ENCODE measurements at regions not wholly inside any gene's neighbourhood (a gene's known extent, or its start where the extent isn't known, plus 50 kb on each side); places are given as distances from the start of the nearest gene placed in this dataset.

- Histone ChIP-seq H3K27ac (ENCODE audit: low read depth, low read length, severe bottlenecking) (no peak overlapping the region), H3K9me3 (ENCODE audit: control insufficient read depth, low read length) (peaks cover 9% of the 10 kb centered on the region), H3K36me3 (ENCODE audit: control insufficient read depth, insufficient read depth, low read length) (no peaks in the 10 kb centered on the region), H3K4me3 (ENCODE audit: extremely low read depth, insufficient read depth, low read length, poor library complexity, severe bottlenecking) (no peak overlapping the region), H3K4me1 (ENCODE audit: control insufficient read depth, insufficient read depth, low read length, poor library complexity, severe bottlenecking) (peaks cover 31% of the 10 kb centered on the region)
- 100% methylated on average over 1 of the region's 4 CpGs; no CpG with 5 or more reads in 1 of the 2 experiments for WGBS, 2 experiments (ENCODE audit: insufficient coverage in 2 of 2)
Measured at GRCh38 chr2:215658635-215659305, 222.9 kb upstream of the FN1 start.

GRCh38 chr2:215657844-215658243 is 222.0 kb upstream of the FN1 start:
- Histone ChIP-seq H3K4me3 (ENCODE audit: extremely low read depth, insufficient read depth, low read length, poor library complexity, severe bottlenecking) (no peak overlapping the region), H3K4me1 (ENCODE audit: control insufficient read depth, insufficient read depth, low read length, poor library complexity, severe bottlenecking) (peaks cover 22% of the 10 kb centered on the region), H3K36me3 (ENCODE audit: control insufficient read depth, insufficient read depth, low read length) (no peaks in the 10 kb centered on the region), H3K27ac (ENCODE audit: low read depth, low read length, severe bottlenecking) (peak overlapping the region; percentile 54), H3K9me3 (ENCODE audit: control insufficient read depth, low read length) (peaks cover 9% of the 10 kb centered on the region)
- WGBS, 2 experiments (ENCODE audit: insufficient coverage in 2 of 2), result 54 to 67% methylated on average over 3 to 4 of the region's 5 CpGs

- Histone ChIP-seq H3K4me3 (ENCODE audit: extremely low read depth, insufficient read depth, low read length, poor library complexity, severe bottlenecking) (no peak overlapping the region), H3K36me3 (ENCODE audit: control insufficient read depth, insufficient read depth, low read length) (no peaks in the 10 kb centered on the region), H3K27ac (ENCODE audit: low read depth, low read length, severe bottlenecking) (no peak overlapping the region), H3K9me3 (ENCODE audit: control insufficient read depth, low read length) (peaks cover 1% of the 10 kb centered on the region), H3K4me1 (ENCODE audit: control insufficient read depth, insufficient read depth, low read length, poor library complexity, severe bottlenecking) (peaks cover 12% of the 10 kb centered on the region)
- 81 to 100% methylated on average over 3 of the region's 7 CpGs for WGBS, 2 experiments (ENCODE audit: insufficient coverage in 2 of 2)
Measured at GRCh38 chr2:215654148-215654819, 218.4 kb upstream of the FN1 start.

DNA sequence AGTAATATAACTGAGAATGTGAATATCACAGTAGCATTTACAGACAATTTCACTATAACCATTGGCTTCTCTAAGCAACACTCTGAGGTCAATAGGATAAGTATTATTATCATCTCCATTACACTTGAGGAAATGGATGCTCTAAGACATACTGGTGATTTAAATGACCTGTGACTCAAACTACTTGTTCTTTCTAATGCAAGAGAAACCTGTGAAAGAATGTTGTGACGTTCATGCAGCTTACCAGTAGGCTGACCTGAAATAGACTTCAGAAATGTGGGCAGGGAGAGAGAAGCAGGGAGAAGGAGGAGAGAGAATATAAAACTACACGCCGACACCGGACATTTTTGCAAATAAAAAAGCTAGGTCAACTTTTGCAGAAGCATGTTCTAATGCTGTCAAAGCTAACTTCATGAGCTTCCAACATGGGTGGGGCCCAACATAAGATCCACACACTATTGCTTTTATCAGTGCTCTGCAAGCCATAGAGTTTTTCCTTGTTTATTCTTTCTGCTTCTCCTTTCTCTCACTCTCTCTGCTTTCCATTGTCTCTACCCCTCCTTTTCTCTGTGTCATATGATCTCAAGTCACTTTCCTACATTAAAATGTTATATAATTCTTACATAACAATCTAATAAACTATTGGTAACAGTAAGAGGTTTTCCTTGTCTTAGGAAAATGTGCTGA is 217.6 kb upstream of the FN1 start:
- Histone ChIP-seq H3K9me3 (ENCODE audit: control insufficient read depth, low read length) (no peaks in the 10 kb centered on the region), H3K36me3 (ENCODE audit: control insufficient read depth, insufficient read depth, low read length) (no peaks in the 10 kb centered on the region), H3K4me3 (ENCODE audit: extremely low read depth, insufficient read depth, low read length, poor library complexity, severe bottlenecking) (no peak overlapping the region), H3K4me1 (ENCODE audit: control insufficient read depth, insufficient read depth, low read length, poor library complexity, severe bottlenecking) (peaks cover 12% of the 10 kb centered on the region), H3K27ac (ENCODE audit: low read depth, low read length, severe bottlenecking) (no peak overlapping the region)
- WGBS, 2 experiments (ENCODE audit: insufficient coverage in 2 of 2), result 51 to 56% methylated on average over 2 to 3 of the region's 4 CpGs

DNA sequence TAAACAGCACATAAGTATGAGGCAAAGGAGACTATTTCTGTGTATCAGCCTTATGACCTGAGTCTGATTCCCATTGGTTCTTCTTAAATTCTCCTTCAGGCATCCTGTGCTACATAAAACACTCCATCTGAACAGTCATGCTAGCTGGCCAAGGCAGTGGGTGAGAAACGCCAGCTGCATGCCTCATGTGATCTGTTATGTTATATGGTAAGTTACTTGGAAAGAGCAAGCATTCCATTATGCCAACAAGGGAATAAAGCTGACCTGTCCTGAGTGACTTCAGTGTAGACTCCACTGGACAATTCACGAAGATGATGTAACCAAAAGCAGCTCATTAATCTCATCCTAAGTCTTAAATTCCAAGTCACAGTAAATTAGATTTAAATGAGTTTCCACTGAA is 216.5 kb upstream of the FN1 start:
- no peaks in the 10 kb centered on the region for H3K36me3 ChIP-seq (ENCODE audit: control insufficient read depth, insufficient read depth, low read length)
- WGBS, 2 experiments (ENCODE audit: insufficient coverage in 2 of 2), result 100% methylated on average over 1 of the region's 2 CpGs; no CpG with 5 or more reads in 1 of the 2 experiments
- peaks cover 7% of the 10 kb centered on the region for H3K4me1 ChIP-seq (ENCODE audit: control insufficient read depth, insufficient read depth, low read length, poor library complexity, severe bottlenecking)
- H3K27ac ChIP-seq (ENCODE audit: low read depth, low read length, severe bottlenecking), result no peak overlapping the region
- H3K9me3 ChIP-seq (ENCODE audit: control insufficient read depth, low read length), result no peaks in the 10 kb centered on the region
- H3K4me3 ChIP-seq (ENCODE audit: extremely low read depth, insufficient read depth, low read length, poor library complexity, severe bottlenecking), result no peak overlapping the region

DNA sequence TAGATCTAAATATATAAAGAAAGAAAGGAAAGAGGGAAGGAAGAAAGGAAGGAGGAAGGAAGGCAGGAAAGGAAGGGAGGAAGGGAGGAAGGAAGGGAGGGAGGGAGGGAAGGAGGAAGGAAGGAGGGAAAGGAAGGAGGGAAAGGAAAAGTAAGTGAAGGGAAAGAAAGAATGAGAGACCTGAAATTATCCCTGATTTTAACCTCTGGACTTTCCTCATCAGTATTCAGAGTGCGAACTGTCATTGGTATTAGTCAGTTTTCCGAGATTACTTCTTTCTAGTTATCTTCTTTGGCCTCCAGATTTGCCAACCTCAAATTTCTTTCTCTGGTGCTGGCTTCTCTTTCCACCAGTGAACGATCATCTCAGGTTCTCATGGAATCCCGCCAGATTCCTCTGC is 215.5 kb upstream of the FN1 start:
- Histone ChIP-seq H3K4me1 (ENCODE audit: control insufficient read depth, insufficient read depth, low read length, poor library complexity, severe bottlenecking) (peaks cover 6% of the 10 kb centered on the region), H3K27ac (ENCODE audit: low read depth, low read length, severe bottlenecking) (no peak overlapping the region), H3K9me3 (ENCODE audit: control insufficient read depth, low read length) (no peaks in the 10 kb centered on the region), H3K36me3 (ENCODE audit: control insufficient read depth, insufficient read depth, low read length) (no peaks in the 10 kb centered on the region), H3K4me3 (ENCODE audit: extremely low read depth, insufficient read depth, low read length, poor library complexity, severe bottlenecking) (no peak overlapping the region)
- 96 to 99% methylated on average over 4 of the region's 4 CpGs for WGBS, 2 experiments (ENCODE audit: insufficient coverage in 2 of 2)

- no peak overlapping the region for H3K4me3 ChIP-seq (ENCODE audit: extremely low read depth, insufficient read depth, low read length, poor library complexity, severe bottlenecking)
- no peaks in the 10 kb centered on the region for H3K36me3 ChIP-seq (ENCODE audit: control insufficient read depth, insufficient read depth, low read length)
- WGBS, 2 experiments (ENCODE audit: insufficient coverage in 2 of 2), result 92% methylated on average over 5 of the region's 7 CpGs
- H3K4me1 ChIP-seq (ENCODE audit: control insufficient read depth, insufficient read depth, low read length, poor library complexity, severe bottlenecking), result no peaks in the 10 kb centered on the region
- peaks cover 4% of the 10 kb centered on the region for H3K9me3 ChIP-seq (ENCODE audit: control insufficient read depth, low read length)
- no peak overlapping the region for H3K27ac ChIP-seq (ENCODE audit: low read depth, low read length, severe bottlenecking)
Measured at GRCh38 chr2:215644233-215644897, 208.5 kb upstream of the FN1 start.

DNA sequence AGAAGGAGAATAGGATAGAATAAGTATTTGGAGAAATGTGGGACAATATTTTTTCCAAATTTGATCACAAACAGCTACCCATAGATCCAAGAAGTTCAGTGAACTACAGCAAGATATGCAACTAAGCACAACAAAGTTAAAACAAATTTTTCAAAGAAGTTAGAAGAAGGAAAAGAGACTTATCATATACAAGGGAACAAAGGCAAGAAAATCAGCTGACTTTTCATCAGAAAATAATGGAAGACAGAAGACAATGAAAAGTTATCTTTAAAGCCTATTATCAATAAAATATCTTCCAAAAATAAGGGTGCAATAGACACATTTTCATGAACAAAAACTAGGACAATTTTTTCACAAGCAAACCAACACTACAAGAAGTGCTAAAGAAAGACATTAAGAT is 202.8 kb upstream of the FN1 start:
- H3K4me1 ChIP-seq (ENCODE audit: control insufficient read depth, insufficient read depth, low read length, poor library complexity, severe bottlenecking), result peaks cover 4% of the 10 kb centered on the region
- H3K9me3 ChIP-seq (ENCODE audit: control insufficient read depth, low read length), result peaks cover 14% of the 10 kb centered on the region
- H3K4me3 ChIP-seq (ENCODE audit: extremely low read depth, insufficient read depth, low read length, poor library complexity, severe bottlenecking), result no peak overlapping the region
- no peaks in the 10 kb centered on the region for H3K36me3 ChIP-seq (ENCODE audit: control insufficient read depth, insufficient read depth, low read length)
- no peak overlapping the region for H3K27ac ChIP-seq (ENCODE audit: low read depth, low read length, severe bottlenecking)

DNA sequence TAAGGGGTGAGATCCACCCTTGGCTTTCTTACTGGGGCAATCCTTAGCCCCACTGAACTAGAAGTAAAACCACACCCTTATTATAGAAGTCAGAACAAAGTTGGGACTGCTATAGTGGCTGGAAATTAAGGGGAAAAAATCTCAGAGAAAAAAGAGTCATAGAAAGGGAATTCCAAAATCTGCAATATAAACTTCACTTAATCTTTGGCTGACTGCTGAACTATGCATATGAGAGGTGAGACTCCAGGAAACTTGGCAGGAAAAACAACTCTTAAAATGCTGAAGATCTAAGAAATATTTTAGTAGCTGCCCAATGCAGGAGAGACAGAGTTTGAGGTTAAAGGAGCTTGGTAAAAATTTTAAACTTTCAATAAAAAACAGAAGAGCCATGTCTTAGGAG is 201.8 kb upstream of the FN1 start:
- Histone ChIP-seq H3K4me1 (ENCODE audit: control insufficient read depth, insufficient read depth, low read length, poor library complexity, severe bottlenecking) (peaks cover 4% of the 10 kb centered on the region), H3K36me3 (ENCODE audit: control insufficient read depth, insufficient read depth, low read length) (no peaks in the 10 kb centered on the region), H3K27ac (ENCODE audit: low read depth, low read length, severe bottlenecking) (no peak overlapping the region), H3K9me3 (ENCODE audit: control insufficient read depth, low read length) (peaks cover 21% of the 10 kb centered on the region), H3K4me3 (ENCODE audit: extremely low read depth, insufficient read depth, low read length, poor library complexity, severe bottlenecking) (no peak overlapping the region)

DNA sequence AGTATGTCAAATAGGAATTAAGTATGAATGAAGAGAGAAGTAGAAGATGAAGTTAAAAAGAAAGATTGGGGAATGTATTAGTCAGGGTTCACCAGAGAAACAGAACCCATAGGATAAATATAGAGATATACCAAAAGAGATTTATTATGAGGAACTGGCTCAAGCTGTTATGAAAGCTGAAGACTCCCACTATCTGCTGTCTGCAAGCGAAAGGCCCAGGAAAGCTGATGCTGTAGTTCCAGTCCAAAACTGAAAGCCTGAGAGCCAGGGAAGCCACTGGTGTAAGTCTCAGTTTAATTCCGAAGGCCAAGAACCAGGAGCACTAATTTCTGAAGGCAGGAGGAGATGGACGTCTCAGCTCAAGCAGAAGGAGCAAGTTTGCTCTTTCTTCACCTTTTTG is 200.9 kb upstream of the FN1 start:
- WGBS, 2 experiments (ENCODE audit: insufficient coverage in 2 of 2), result 95 to 97% methylated on average over 3 of the region's 3 CpGs
- no peak overlapping the region for H3K4me3 ChIP-seq (ENCODE audit: extremely low read depth, insufficient read depth, low read length, poor library complexity, severe bottlenecking)
- no peaks in the 10 kb centered on the region for H3K36me3 ChIP-seq (ENCODE audit: control insufficient read depth, insufficient read depth, low read length)
- no peak overlapping the region for H3K27ac ChIP-seq (ENCODE audit: low read depth, low read length, severe bottlenecking)
- H3K4me1 ChIP-seq (ENCODE audit: control insufficient read depth, insufficient read depth, low read length, poor library complexity, severe bottlenecking), result peaks cover 4% of the 10 kb centered on the region
- peaks cover 24% of the 10 kb centered on the region for H3K9me3 ChIP-seq (ENCODE audit: control insufficient read depth, low read length)
